ENCODE measurements at regions not wholly inside any gene's neighbourhood (a gene's known extent, or its start where the extent isn't known, plus 50 kb on each side); places are given as distances from the start of the nearest gene placed in this dataset.

GRCh38 chr10:52514481-52514880 is 200.4 kb downstream of the DKK1 start:
- H2AK5ac ChIP-seq (ENCODE audit: low read length, severe bottlenecking) = no peak overlapping the region
- no peak overlapping the region for H3K23ac ChIP-seq (ENCODE audit: low read length in 2 of 2)
- no peak overlapping the region for H3K27ac ChIP-seq (ENCODE audit: low read length, poor library complexity, severe bottlenecking)
- no peaks in the 10 kb centered on the region for H3K79me1 ChIP-seq (replicated peaks; ENCODE audit: low read length, poor library complexity, severe bottlenecking)
- no peak overlapping the region for H2BK5ac ChIP-seq (ENCODE audit: low read depth, low read length, poor library complexity, severe bottlenecking)
- no peak overlapping the region for H4K8ac ChIP-seq (ENCODE audit: low read length)
- DNase-seq = no peak
- no peak overlapping the region for H3K9ac ChIP-seq (ENCODE audit: low read length)
- H2AFZ ChIP-seq (ENCODE audit: low read depth, low read length) = no peak overlapping the region
- no peak overlapping the region for H3K4ac ChIP-seq (ENCODE audit: low read depth in 1 of 2, low read length in 2 of 2)
- no peak overlapping the region for H3K4me3 ChIP-seq (ENCODE audit: insufficient read depth in 1 of 2, low read depth in 1 of 2, low read length in 2 of 2)
- no peak overlapping the region for H2BK120ac ChIP-seq (ENCODE audit: low read depth, low read length)
- no peak overlapping the region for H3K18ac ChIP-seq (ENCODE audit: low read depth in 1 of 2, low read length in 2 of 2)
- peaks cover 19% of the 10 kb centered on the region for H3K9me3 ChIP-seq (ENCODE audit: control insufficient read depth, low read length)
- no peak overlapping the region for H3K4me2 ChIP-seq (ENCODE audit: low read length, poor library complexity, severe bottlenecking)
- no peaks in the 10 kb centered on the region for H3K36me3 ChIP-seq (ENCODE audit: control insufficient read depth in 1 of 2, insufficient read depth in 2 of 2, low read depth in 1 of 2, low read length in 2 of 2)
- no peak overlapping the region for H2BK12ac ChIP-seq (ENCODE audit: low read length in 2 of 2)
- no peak overlapping the region for H2BK15ac ChIP-seq (ENCODE audit: low read depth, poor library complexity, severe bottlenecking)
- no peak overlapping the region for H4K91ac ChIP-seq (ENCODE audit: low read length)
- H3K14ac ChIP-seq (ENCODE audit: low read length in 2 of 2) = no peak overlapping the region
- H3K27me3 ChIP-seq (ENCODE audit: control insufficient read depth in 1 of 2, insufficient read depth in 1 of 2, low read length in 2 of 2) = no peaks in the 10 kb centered on the region
- no peaks in the 10 kb centered on the region for H3K4me1 ChIP-seq (ENCODE audit: control insufficient read depth, insufficient read depth, low read depth, low read length)
- no CpG with 5 or more reads among the region's 1 CpG for WGBS

DNA sequence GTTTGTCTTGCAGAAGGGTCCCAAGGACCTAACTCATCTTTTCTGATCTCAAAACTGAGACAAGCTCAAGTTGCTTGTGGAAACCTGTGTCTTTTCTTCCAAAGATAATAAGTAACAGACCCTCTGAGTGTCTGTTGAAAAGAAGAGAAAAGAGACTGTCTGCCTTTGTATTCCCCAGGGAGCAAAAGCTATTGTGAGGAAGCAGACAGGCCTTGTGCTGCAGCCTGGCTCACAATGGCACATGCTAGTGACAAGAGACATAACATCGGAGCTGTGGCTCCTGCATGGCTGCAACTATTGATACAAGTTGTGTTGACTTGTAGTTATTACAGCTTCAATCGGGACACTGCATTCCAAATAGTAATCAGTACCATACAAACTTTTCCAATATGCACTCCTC is 202.9 kb downstream of the DKK1 start:
- no peak overlapping the region for H2BK120ac ChIP-seq (ENCODE audit: low read depth, low read length)
- peak overlapping the region; percentile 64 for H4K8ac ChIP-seq (ENCODE audit: low read length)
- no peak overlapping the region for H3K9ac ChIP-seq (ENCODE audit: low read length)
- no peaks in the 10 kb centered on the region for H3K27me3 ChIP-seq (ENCODE audit: control insufficient read depth in 1 of 2, insufficient read depth in 1 of 2, low read length in 2 of 2)
- no peak overlapping the region for H4K91ac ChIP-seq (ENCODE audit: low read length)
- H3K4me1 ChIP-seq (ENCODE audit: control insufficient read depth, insufficient read depth, low read depth, low read length) = no peaks in the 10 kb centered on the region
- no peak overlapping the region for H2AFZ ChIP-seq (ENCODE audit: low read depth, low read length)
- no peak overlapping the region for H3K23ac ChIP-seq (ENCODE audit: low read length in 2 of 2)
- no peak overlapping the region for H3K18ac ChIP-seq (ENCODE audit: low read depth in 1 of 2, low read length in 2 of 2)
- H2AK5ac ChIP-seq (ENCODE audit: low read length, severe bottlenecking) = no peak overlapping the region
- H2BK5ac ChIP-seq (ENCODE audit: low read depth, low read length, poor library complexity, severe bottlenecking) = no peak overlapping the region
- peaks cover 8% of the 10 kb centered on the region for H3K9me3 ChIP-seq (ENCODE audit: control insufficient read depth, low read length)
- H3K4ac ChIP-seq (ENCODE audit: low read depth in 1 of 2, low read length in 2 of 2) = no peak overlapping the region
- no peak overlapping the region for H2BK15ac ChIP-seq (ENCODE audit: low read depth, poor library complexity, severe bottlenecking)
- no peak for DNase-seq
- no peak overlapping the region for H3K4me2 ChIP-seq (ENCODE audit: low read length, poor library complexity, severe bottlenecking)
- H3K27ac ChIP-seq (ENCODE audit: low read length, poor library complexity, severe bottlenecking) = no peak overlapping the region
- no peak overlapping the region for H2BK12ac ChIP-seq (ENCODE audit: low read length in 2 of 2)
- no peak overlapping the region for H3K4me3 ChIP-seq (ENCODE audit: insufficient read depth in 1 of 2, low read depth in 1 of 2, low read length in 2 of 2)
- no peaks in the 10 kb centered on the region for H3K36me3 ChIP-seq (ENCODE audit: control insufficient read depth in 1 of 2, insufficient read depth in 2 of 2, low read depth in 1 of 2, low read length in 2 of 2)
- WGBS = 71% methylated on average over 1 of the region's 2 CpGs
- H3K79me1 ChIP-seq (replicated peaks; ENCODE audit: low read length, poor library complexity, severe bottlenecking) = no peaks in the 10 kb centered on the region
- no peak overlapping the region for H3K14ac ChIP-seq (ENCODE audit: low read length in 2 of 2)

GRCh38 chr10:52523696-52524095 is 209.6 kb downstream of the DKK1 start:
- Histone ChIP-seq H2BK15ac (ENCODE audit: low read depth, poor library complexity, severe bottlenecking) (no peak overlapping the region), H3K9ac (ENCODE audit: low read length) (no peak overlapping the region), H3K27ac (ENCODE audit: low read length, poor library complexity, severe bottlenecking) (no peak overlapping the region), H3K4ac (ENCODE audit: low read depth in 1 of 2, low read length in 2 of 2) (no peak overlapping the region), H3K4me3 (ENCODE audit: insufficient read depth in 1 of 2, low read depth in 1 of 2, low read length in 2 of 2) (no peak overlapping the region), H3K23ac (ENCODE audit: low read length in 2 of 2) (no peak overlapping the region), H4K91ac (ENCODE audit: low read length) (no peak overlapping the region), H4K8ac (ENCODE audit: low read length) (no peak overlapping the region), H2BK12ac (ENCODE audit: low read length in 2 of 2) (no peak overlapping the region), H3K4me2 (ENCODE audit: low read length, poor library complexity, severe bottlenecking) (no peak overlapping the region), H3K79me1 (replicated peaks; ENCODE audit: low read length, poor library complexity, severe bottlenecking) (no peaks in the 10 kb centered on the region), H2BK5ac (ENCODE audit: low read depth, low read length, poor library complexity, severe bottlenecking) (no peak overlapping the region), H3K9me3 (ENCODE audit: control insufficient read depth, low read length) (no peaks in the 10 kb centered on the region), H3K27me3 (ENCODE audit: control insufficient read depth in 1 of 2, insufficient read depth in 1 of 2, low read length in 2 of 2) (no peaks in the 10 kb centered on the region), H3K18ac (ENCODE audit: low read depth in 1 of 2, low read length in 2 of 2) (no peak overlapping the region), H2BK120ac (ENCODE audit: low read depth, low read length) (no peak overlapping the region), H3K4me1 (ENCODE audit: control insufficient read depth, insufficient read depth, low read depth, low read length) (no peaks in the 10 kb centered on the region), H3K36me3 (ENCODE audit: control insufficient read depth in 1 of 2, insufficient read depth in 2 of 2, low read depth in 1 of 2, low read length in 2 of 2) (no peaks in the 10 kb centered on the region), H2AK5ac (ENCODE audit: low read length, severe bottlenecking) (no peak overlapping the region), H2AFZ (ENCODE audit: low read depth, low read length) (no peak overlapping the region), H3K14ac (ENCODE audit: low read length in 2 of 2) (no peak overlapping the region)
- DNase-seq = no peak

- Histone ChIP-seq H3K27me3 (ENCODE audit: control insufficient read depth in 1 of 2, insufficient read depth in 1 of 2, low read length in 2 of 2) (no peaks in the 10 kb centered on the region), H3K23ac (ENCODE audit: low read length in 2 of 2) (no peak overlapping the region), H3K27ac (ENCODE audit: low read length, poor library complexity, severe bottlenecking) (no peak overlapping the region), H3K4me3 (ENCODE audit: insufficient read depth in 1 of 2, low read depth in 1 of 2, low read length in 2 of 2) (no peak overlapping the region), H2BK5ac (ENCODE audit: low read depth, low read length, poor library complexity, severe bottlenecking) (no peak overlapping the region), H3K4me1 (ENCODE audit: control insufficient read depth, insufficient read depth, low read depth, low read length) (no peaks in the 10 kb centered on the region), H2BK15ac (ENCODE audit: low read depth, poor library complexity, severe bottlenecking) (no peak overlapping the region), H3K79me1 (replicated peaks; ENCODE audit: low read length, poor library complexity, severe bottlenecking) (no peaks in the 10 kb centered on the region), H3K4ac (ENCODE audit: low read depth in 1 of 2, low read length in 2 of 2) (no peak overlapping the region), H3K4me2 (ENCODE audit: low read length, poor library complexity, severe bottlenecking) (no peak overlapping the region), H3K36me3 (ENCODE audit: control insufficient read depth in 1 of 2, insufficient read depth in 2 of 2, low read depth in 1 of 2, low read length in 2 of 2) (no peaks in the 10 kb centered on the region), H3K18ac (ENCODE audit: low read depth in 1 of 2, low read length in 2 of 2) (no peak overlapping the region), H4K91ac (ENCODE audit: low read length) (no peak overlapping the region), H3K9ac (ENCODE audit: low read length) (peak overlapping the region; percentile 30), H2BK120ac (ENCODE audit: low read depth, low read length) (no peak overlapping the region), H3K14ac (ENCODE audit: low read length in 2 of 2) (no peak overlapping the region), H2AFZ (ENCODE audit: low read depth, low read length) (no peak overlapping the region), H2AK5ac (ENCODE audit: low read length, severe bottlenecking) (no peak overlapping the region), H2BK12ac (ENCODE audit: low read length in 2 of 2) (no peak overlapping the region), H3K9me3 (ENCODE audit: control insufficient read depth, low read length) (no peaks in the 10 kb centered on the region), H4K8ac (ENCODE audit: low read length) (no peak overlapping the region)
- DNase-seq = peak; percentile 40
- WGBS = 6% methylated on average over 2 of the region's 2 CpGs
Observed at GRCh38 chr10:52525761-52526160, 211.7 kb downstream of the DKK1 start.

Data from mesenchymal stem cell (in vitro differentiated cells and primary cell).